Neuronal stem cell (in vitro differentiated cells): ENCODE measurements at regions not wholly inside any gene's neighbourhood (a gene's known extent, or its start where the extent isn't known, plus 50 kb on each side); places are given as distances from the start of the nearest gene placed in this dataset.

Source experiments
- DNase-seq: peaks from one replicate; pipeline ENCODE4 v3.0.0-alpha.2; 2013; ENCODE audit warnings: low spot score
- H2AFZ ChIP-seq: one replicate; pipeline ENCODE4 v1.6.1; 2013; ENCODE audit warnings: mild to moderate bottlenecking, low read length, inconsistent platforms
- H2AK5ac ChIP-seq: 2 replicates; pipeline ENCODE4 v1.6.1; 2013; ENCODE audit warnings: low read depth, mild to moderate bottlenecking, inconsistent platforms, low read length, moderate library complexity, mixed read lengths
- H2BK120ac ChIP-seq: 2 replicates; pipeline ENCODE4 v1.6.1; 2013; ENCODE audit warnings: low read depth, mild to moderate bottlenecking, inconsistent platforms, low read length, moderate library complexity, mixed read lengths
- H2BK12ac ChIP-seq: one replicate; pipeline ENCODE4 v1.6.1; 2013; ENCODE audit warnings: low read length, inconsistent platforms
- H2BK15ac ChIP-seq: 2 replicates; pipeline ENCODE4 v1.6.1; 2013; ENCODE audit warnings: mild to moderate bottlenecking, low read length, inconsistent platforms, mixed read lengths
- H2BK5ac ChIP-seq: one replicate; pipeline ENCODE4 v1.6.1; 2013; ENCODE audit warnings: inconsistent platforms, mild to moderate bottlenecking, low read length, moderate library complexity
- H3K14ac ChIP-seq: one replicate; pipeline ENCODE4 v1.6.1; 2013; ENCODE audit warnings: low read length, inconsistent platforms
- H3K18ac ChIP-seq: 2 replicates; pipeline ENCODE4 v1.6.1; 2013; ENCODE audit warnings: low read length, inconsistent platforms
- H3K23ac ChIP-seq: 2 replicates; pipeline ENCODE4 v1.6.1; 2013; ENCODE audit warnings: low read depth, mild to moderate bottlenecking, mixed read lengths, low read length, inconsistent platforms; ENCODE audit not compliant: poor library complexity
- H3K27ac ChIP-seq: replicated peaks from 3 replicates; pipeline ENCODE4 v1.5.1; 2013; ENCODE audit warnings: low read length, inconsistent platforms
- H3K27me3 ChIP-seq, 3 experiments: 2 replicates each; pipeline ENCODE4 v1.6.1; 2013; ENCODE audit warnings: low read length in 3 of 3, mild to moderate bottlenecking in 2 of 3, inconsistent platforms in 1 of 3, low read depth in 1 of 3, mixed read lengths in 1 of 3, moderate library complexity in 1 of 3; ENCODE audit not compliant: control insufficient read depth in 3 of 3, insufficient read depth in 3 of 3
- H3K36me3 ChIP-seq, 2 donors: replicated peaks in 1 of 2; 2 replicates each; pipeline ENCODE4 v1.6.1; 2013; ENCODE audit warnings: low read length in 2 of 2; ENCODE audit not compliant: control insufficient read depth in 2 of 2, insufficient read depth in 2 of 2
- H3K4ac ChIP-seq: 2 replicates; pipeline ENCODE4 v1.6.1; 2013; ENCODE audit warnings: inconsistent platforms, mild to moderate bottlenecking, low read length, moderate library complexity
- H3K4me1 ChIP-seq, 2 donors: 1 replicate in 1 of 2; 2 replicates in 1 of 2; pipeline ENCODE4 v1.6.1; 2013; ENCODE audit warnings: low read length in 2 of 2, low read depth in 1 of 2; ENCODE audit not compliant: control insufficient read depth in 2 of 2, insufficient read depth in 1 of 2
- H3K4me2 ChIP-seq: one replicate; pipeline ENCODE4 v1.6.1; 2013; ENCODE audit warnings: mild to moderate bottlenecking, low read length, inconsistent platforms; ENCODE audit not compliant: insufficient read depth, poor library complexity, severe bottlenecking
- H3K4me3 ChIP-seq, 2 donors: 2 replicates each; pipeline ENCODE4 v1.5.1; 2013; ENCODE audit warnings: low read length in 2 of 2, mild to moderate bottlenecking in 2 of 2, inconsistent platforms in 1 of 2, moderate library complexity in 1 of 2
- H3K79me1 ChIP-seq: one replicate; pipeline ENCODE4 v1.6.1; 2013; ENCODE audit warnings: low read depth, mild to moderate bottlenecking, inconsistent platforms, low read length, moderate library complexity
- H3K9ac ChIP-seq: one replicate; pipeline ENCODE4 v1.6.1; 2013; ENCODE audit warnings: mild to moderate bottlenecking, low read depth, low read length, inconsistent platforms; ENCODE audit not compliant: poor library complexity
- H3K9me3 ChIP-seq, 2 donors: replicated peaks in 1 of 2; 2 replicates each; pipeline versions ENCODE3 to v1.6.1; 2013; ENCODE audit warnings: low read length in 2 of 2, mild to moderate bottlenecking in 2 of 2, inconsistent platforms in 1 of 2, low read depth in 1 of 2, mixed read lengths in 1 of 2, moderate library complexity in 1 of 2; ENCODE audit not compliant: control insufficient read depth in 2 of 2, insufficient read depth in 1 of 2
- H4K8ac ChIP-seq: one replicate; pipeline ENCODE4 v1.6.1; 2013; ENCODE audit warnings: low read depth, mild to moderate bottlenecking, inconsistent platforms, low read length, moderate library complexity
- H4K91ac ChIP-seq: one replicate; pipeline ENCODE4 v1.6.1; 2013; ENCODE audit warnings: low read length, low read depth, mild to moderate bottlenecking, inconsistent platforms; ENCODE audit not compliant: poor library complexity
- WGBS, 2 donors: extraction: QIAGEN DNeasy Blood & Tissue Kit; methylation state at CpG; one replicate each; pipeline ENCODE4 v1.1.7; 2013; ENCODE audit warnings: missing lambda C conversion rate in 2 of 2, mixed read lengths in 1 of 2; ENCODE audit not compliant: insufficient read length in 2 of 2, insufficient replicate concordance in 1 of 2; ENCODE audit errors: extremely low coverage in 2 of 2; 5-methylcytosine and 5-hydroxymethylcytosine counted together

- Histone ChIP-seq H3K27ac (no peak overlapping the region), H3K79me1 (no peaks in the 10 kb centered on the region)
- WGBS, 2 donors = no CpG with 5 or more reads among the region's 6 CpGs
Observed at GRCh38 chr2:145038041-145038525, 518.2 kb upstream of the ZEB2 start.

DNA sequence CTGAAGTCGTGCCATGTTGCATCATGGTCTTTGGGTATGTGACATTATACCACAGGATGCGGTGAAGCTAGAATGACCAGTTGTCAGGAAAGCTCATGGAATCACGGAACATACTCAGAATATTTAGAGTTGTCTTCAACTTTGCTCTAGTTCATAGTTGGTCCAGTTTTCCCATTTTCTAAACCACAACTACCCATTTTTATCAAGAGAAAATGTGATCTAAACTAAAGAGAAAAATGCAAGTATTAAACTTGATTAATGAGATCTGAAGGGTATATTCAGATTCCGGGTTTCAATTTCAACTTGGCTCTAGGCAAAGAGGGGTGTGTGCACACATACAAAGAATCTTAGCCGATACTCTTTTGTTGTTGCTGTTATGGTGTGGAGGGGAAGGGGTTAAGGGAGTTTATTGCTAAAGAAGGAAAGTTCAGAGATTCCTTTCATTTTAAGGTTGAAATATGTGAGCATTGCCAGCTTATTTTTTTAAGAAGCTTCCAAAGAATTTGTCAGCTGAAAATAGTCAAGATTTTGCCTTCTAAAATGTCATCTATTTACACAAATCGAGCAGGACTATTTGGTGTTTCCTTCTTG is 516.6 kb upstream of the ZEB2 start:
- H3K4me3 ChIP-seq = no peak overlapping the region
- H3K9ac ChIP-seq = no peak overlapping the region
- no peak overlapping the region for H2BK12ac ChIP-seq
- H3K4me1 ChIP-seq = no peaks in the 10 kb centered on the region
- no peak overlapping the region for H3K27ac ChIP-seq
- H3K9me3 ChIP-seq = no peaks in the 10 kb centered on the region
- no peak overlapping the region for H3K18ac ChIP-seq
- no peak overlapping the region for H2BK5ac ChIP-seq
- no peak overlapping the region for H3K23ac ChIP-seq
- no peak overlapping the region for H2BK15ac ChIP-seq
- no peak overlapping the region for H2AFZ ChIP-seq
- no peaks in the 10 kb centered on the region for H3K27me3 ChIP-seq
- no peak for DNase-seq
- no peaks in the 10 kb centered on the region for H3K36me3 ChIP-seq
- H3K4me2 ChIP-seq = no peak overlapping the region
- H3K14ac ChIP-seq = no peak overlapping the region
- H2AK5ac ChIP-seq = no peak overlapping the region
- no peak overlapping the region for H4K8ac ChIP-seq
- WGBS, 2 donors = no CpG with 5 or more reads among the region's 6 CpGs
- no peak overlapping the region for H3K4ac ChIP-seq
- H2BK120ac ChIP-seq = no peak overlapping the region
- H3K79me1 ChIP-seq = no peaks in the 10 kb centered on the region
- no peak overlapping the region for H4K91ac ChIP-seq

More at GRCh38 chr2:145038041-145038525, 518.2 kb upstream of the ZEB2 start:
- Histone ChIP-seq H3K9ac (no peak overlapping the region), H3K36me3 (no peaks in the 10 kb centered on the region), H3K4me1 (no peaks in the 10 kb centered on the region), H3K4ac (no peak overlapping the region), H3K9me3 (no peaks in the 10 kb centered on the region), H2BK15ac (no peak overlapping the region), H2AK5ac (no peak overlapping the region), H2BK5ac (no peak overlapping the region), H2BK12ac (no peak overlapping the region), H3K4me2 (no peak overlapping the region), H3K4me3 (no peak overlapping the region), H4K91ac (no peak overlapping the region), H3K14ac (no peak overlapping the region), H2BK120ac (no peak overlapping the region), H3K27me3 (no peaks in the 10 kb centered on the region), H2AFZ (peak overlapping the region; percentile 61), H3K18ac (peak overlapping the region; percentile 50), H4K8ac (no peak overlapping the region), H3K23ac (no peak overlapping the region)
- no peak for DNase-seq

GRCh38 chr2:145034511-145034910 is 514.6 kb upstream of the ZEB2 start:
- no peak overlapping the region for H2AK5ac ChIP-seq
- H3K9me3 ChIP-seq = no peaks in the 10 kb centered on the region
- WGBS, 2 donors = no CpG with 5 or more reads among the region's 1 CpG

DNA sequence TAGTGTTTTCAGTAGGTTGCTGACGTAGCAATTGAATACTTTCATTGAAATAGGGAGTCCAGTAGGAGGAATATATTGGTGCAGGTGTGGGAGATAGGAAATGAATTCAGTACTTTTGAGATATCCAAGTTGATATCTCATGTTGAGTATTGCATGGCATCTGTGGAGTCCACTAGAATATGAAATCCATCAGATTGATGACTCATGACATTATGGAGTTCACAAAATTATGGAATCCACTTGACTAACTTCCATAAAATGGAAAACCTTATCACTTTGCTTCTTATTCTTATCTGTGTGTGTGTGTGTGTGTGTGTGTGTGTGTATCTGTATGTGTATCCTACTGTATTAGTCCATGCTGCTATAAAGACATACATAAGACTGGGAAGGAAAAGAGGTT is 513.5 kb upstream of the ZEB2 start:
- WGBS, 2 donors = no CpG with 5 or more reads among the region's 1 CpG
- H2AK5ac ChIP-seq = no peak overlapping the region
- H3K4ac ChIP-seq = no peak overlapping the region
- H3K9ac ChIP-seq = no peak overlapping the region
- no peak overlapping the region for H3K27ac ChIP-seq
- H2BK15ac ChIP-seq = no peak overlapping the region
- no peak overlapping the region for H2BK12ac ChIP-seq
- H3K79me1 ChIP-seq = no peaks in the 10 kb centered on the region
- H3K23ac ChIP-seq = no peak overlapping the region
- H4K8ac ChIP-seq = no peak overlapping the region
- no peak for DNase-seq
- no peaks in the 10 kb centered on the region for H3K9me3 ChIP-seq
- H3K4me2 ChIP-seq = no peak overlapping the region
- H3K36me3 ChIP-seq = no peaks in the 10 kb centered on the region
- no peak overlapping the region for H2AFZ ChIP-seq
- H3K27me3 ChIP-seq = no peaks in the 10 kb centered on the region
- no peak overlapping the region for H3K14ac ChIP-seq
- no peak overlapping the region for H2BK120ac ChIP-seq
- peaks cover 1 to 5% of the 10 kb centered on the region in 2 donors for H3K4me1 ChIP-seq
- no peak overlapping the region for H3K4me3 ChIP-seq
- no peak overlapping the region for H3K18ac ChIP-seq
- H2BK5ac ChIP-seq = no peak overlapping the region
- no peak overlapping the region for H4K91ac ChIP-seq

More at GRCh38 chr2:145034511-145034910, 514.6 kb upstream of the ZEB2 start:
- H3K18ac ChIP-seq = no peak overlapping the region
- no peak overlapping the region for H2AFZ ChIP-seq
- no peak overlapping the region for H4K8ac ChIP-seq
- H3K4me1 ChIP-seq = peaks cover 1 to 5% of the 10 kb centered on the region in 2 donors
- H3K4ac ChIP-seq = no peak overlapping the region
- no peaks in the 10 kb centered on the region for H3K79me1 ChIP-seq
- no peak overlapping the region for H3K23ac ChIP-seq
- no peak overlapping the region for H4K91ac ChIP-seq
- no peak overlapping the region for H2BK5ac ChIP-seq
- H2BK120ac ChIP-seq = no peak overlapping the region
- no peak overlapping the region for H3K9ac ChIP-seq
- no peak for DNase-seq
- no peaks in the 10 kb centered on the region for H3K36me3 ChIP-seq
- H3K27me3 ChIP-seq = no peaks in the 10 kb centered on the region
- H2BK12ac ChIP-seq = no peak overlapping the region
- no peak overlapping the region for H2BK15ac ChIP-seq
- H3K14ac ChIP-seq = no peak overlapping the region
- no peak overlapping the region for H3K4me3 ChIP-seq
- no peak overlapping the region for H3K4me2 ChIP-seq
- H3K27ac ChIP-seq = no peak overlapping the region
